ENCODE measurements at regions not wholly inside any gene's neighbourhood (a gene's known extent, or its start where the extent isn't known, plus 50 kb on each side); places are given as distances from the start of the nearest gene placed in this dataset.
"Not testable (repeated sequence)": the region's sequence is repeated elsewhere in the genome, so short reads cannot be mapped to it uniquely, and the experiment has no call there.

DNA sequence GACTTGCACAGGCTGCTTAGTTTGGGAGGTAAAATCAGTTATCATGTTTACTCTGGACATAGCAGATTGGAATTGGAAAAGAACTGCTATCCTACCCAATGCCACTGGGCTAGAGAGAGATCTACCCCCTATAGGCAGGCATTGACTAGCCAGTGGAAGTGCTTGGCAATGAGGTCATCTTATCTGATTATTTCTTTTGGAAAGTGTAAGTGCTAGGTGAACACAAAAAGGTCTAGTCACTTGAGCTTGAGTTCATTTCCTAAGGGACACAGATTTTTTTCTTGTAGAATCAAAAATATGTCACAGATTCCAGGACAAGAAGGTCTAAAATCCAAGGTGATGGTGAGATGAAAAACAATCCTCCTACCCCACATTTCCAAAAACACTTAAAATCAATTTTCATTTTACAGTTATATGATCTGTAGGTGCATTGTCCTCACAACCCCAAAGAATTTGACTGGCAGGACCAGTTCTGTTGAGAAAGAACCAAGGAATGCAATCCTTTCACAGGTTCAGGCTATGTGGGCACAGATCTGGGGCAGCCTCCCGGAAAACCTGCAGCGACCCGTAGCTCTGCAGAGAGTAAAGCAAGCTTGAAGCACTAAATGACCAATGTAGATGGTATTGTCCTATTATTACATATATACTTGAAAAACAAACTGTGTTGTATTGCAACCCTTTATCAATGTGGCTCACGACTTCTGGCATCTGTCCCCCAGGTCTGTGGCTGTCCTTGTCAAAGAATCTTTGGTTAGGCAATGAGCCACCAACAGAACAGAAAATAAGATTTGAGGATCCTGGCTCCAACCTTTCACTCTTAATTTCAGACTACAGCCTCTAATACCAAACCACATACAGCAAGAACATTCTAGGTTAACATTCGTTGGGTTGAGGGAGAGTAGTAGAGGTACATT is 67.3 kb upstream of the ADTRP start:
- FAIRE-seq, result peak; percentile 65
- Histone ChIP-seq H3K27ac (ENCODE audit: control insufficient read depth, insufficient read depth, low read length) (no peak overlapping the region), H3K9me1 (ENCODE audit: control insufficient read depth, extremely low read depth, insufficient read depth, low read length) (no peaks in the 10 kb centered on the region), H3K27me3 (ENCODE audit: control insufficient read depth, extremely low read depth, insufficient read depth, low read length) (no peaks in the 10 kb centered on the region), H3K36me3 (ENCODE audit: control insufficient read depth in 2 of 2, extremely low read depth in 1 of 2, insufficient read depth in 2 of 2, low read length in 2 of 2) (no peaks in the 10 kb centered on the region), H3K9me3 (ENCODE audit: control insufficient read depth, low read depth, low read length) (no peaks in the 10 kb centered on the region), H3K9ac (ENCODE audit: control insufficient read depth, extremely low read depth, insufficient read depth, low read length) (no peak overlapping the region), H4K20me1 (ENCODE audit: control insufficient read depth, extremely low read depth, insufficient read depth, low read length) (no peaks in the 10 kb centered on the region), H3K4me3 (ENCODE audit: control insufficient read depth in 2 of 3, extremely low read depth in 1 of 3, insufficient read depth in 2 of 3, low read depth in 1 of 3, low read length in 3 of 3) (peak overlapping the region in 1 of 3 experiments; percentile 36), H2AFZ (ENCODE audit: control insufficient read depth, low read length) (peak overlapping the region; percentile 32), H3K4me2 (ENCODE audit: control insufficient read depth, extremely low read depth, insufficient read depth, low read depth, low read length) (peak overlapping the region; percentile 65), H3K79me2 (ENCODE audit: control insufficient read depth, insufficient read depth, low read length) (no peaks in the 10 kb centered on the region), H3K4me1 (ENCODE audit: control insufficient read depth, extremely low read depth, insufficient read depth, low read length) (peaks cover 15% of the 10 kb centered on the region)
- dilution Hi-C loops (cut with MboI; ENCODE audit: extremely low pct_ligation_motif_present, low sequenced_read_pairs), result no loop called here
- TF ChIP-seq, protein P1, sequence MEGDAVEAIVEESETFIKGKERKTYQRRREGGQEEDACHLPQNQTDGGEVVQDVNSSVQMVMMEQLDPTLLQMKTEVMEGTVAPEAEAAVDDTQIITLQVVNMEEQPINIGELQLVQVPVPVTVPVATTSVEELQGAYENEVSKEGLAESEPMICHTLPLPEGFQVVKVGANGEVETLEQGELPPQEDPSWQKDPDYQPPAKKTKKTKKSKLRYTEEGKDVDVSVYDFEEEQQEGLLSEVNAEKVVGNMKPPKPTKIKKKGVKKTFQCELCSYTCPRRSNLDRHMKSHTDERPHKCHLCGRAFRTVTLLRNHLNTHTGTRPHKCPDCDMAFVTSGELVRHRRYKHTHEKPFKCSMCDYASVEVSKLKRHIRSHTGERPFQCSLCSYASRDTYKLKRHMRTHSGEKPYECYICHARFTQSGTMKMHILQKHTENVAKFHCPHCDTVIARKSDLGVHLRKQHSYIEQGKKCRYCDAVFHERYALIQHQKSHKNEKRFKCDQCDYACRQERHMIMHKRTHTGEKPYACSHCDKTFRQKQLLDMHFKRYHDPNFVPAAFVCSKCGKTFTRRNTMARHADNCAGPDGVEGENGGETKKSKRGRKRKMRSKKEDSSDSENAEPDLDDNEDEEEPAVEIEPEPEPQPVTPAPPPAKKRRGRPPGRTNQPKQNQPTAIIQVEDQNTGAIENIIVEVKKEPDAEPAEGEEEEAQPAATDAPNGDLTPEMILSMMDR (optimal IDR thresholded peaks at IDR 0.05 in 1 of 3, IDR thresholded peaks at IDR 0.05 in 1 of 3, conservative IDR thresholded peaks at IDR 0.05 in 1 of 3; ENCODE audit: extremely low read depth in 1 of 3, insufficient read depth in 2 of 3, low read length in 3 of 3), result peak in 1 of 3 experiments; percentile 13
- no peak for TF ChIP-seq EZH2 (IDR thresholded peaks at IDR 0.05; ENCODE audit: low read length)
- DNase-seq (ENCODE audit: low read depth, low spot score), result peak; percentile 46

DNA sequence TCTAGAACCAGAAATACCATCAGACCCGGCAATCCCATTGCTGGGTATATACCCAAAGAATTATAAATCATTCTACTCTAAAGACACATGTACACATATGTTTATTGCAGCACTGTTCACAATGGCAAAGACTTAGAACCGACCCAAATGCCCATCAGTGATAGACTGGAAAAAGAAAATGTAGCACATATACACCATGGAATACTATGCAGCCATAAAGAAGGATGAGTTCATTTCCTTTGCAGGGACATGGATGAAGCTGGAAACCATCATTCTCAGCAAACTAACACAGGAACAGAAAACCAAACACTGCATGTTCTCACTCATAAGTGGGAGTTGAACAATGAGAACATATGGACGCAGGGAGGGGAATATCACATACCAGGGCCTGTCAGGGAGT is 64.2 kb upstream of the ADTRP start:
- DNase-seq (ENCODE audit: low read depth, low spot score); H3K27me3 ChIP-seq (ENCODE audit: control insufficient read depth, extremely low read depth, insufficient read depth, low read length); H3K79me2 ChIP-seq (ENCODE audit: control insufficient read depth, insufficient read depth, low read length); H4K20me1 ChIP-seq (ENCODE audit: control insufficient read depth, extremely low read depth, insufficient read depth, low read length); H2AFZ ChIP-seq (ENCODE audit: control insufficient read depth, low read length); dilution Hi-C loops (cut with MboI; ENCODE audit: extremely low pct_ligation_motif_present, low sequenced_read_pairs); H3K4me2 ChIP-seq (ENCODE audit: control insufficient read depth, extremely low read depth, insufficient read depth, low read depth, low read length); H3K27ac ChIP-seq (ENCODE audit: control insufficient read depth, insufficient read depth, low read length); FAIRE-seq; H3K9ac ChIP-seq (ENCODE audit: control insufficient read depth, extremely low read depth, insufficient read depth, low read length); H3K4me3 ChIP-seq (ENCODE audit: control insufficient read depth in 2 of 3, extremely low read depth in 1 of 3, insufficient read depth in 2 of 3, low read depth in 1 of 3, low read length in 3 of 3); H3K9me3 ChIP-seq (ENCODE audit: control insufficient read depth, low read depth, low read length); H3K36me3 ChIP-seq (ENCODE audit: control insufficient read depth in 2 of 2, extremely low read depth in 1 of 2, insufficient read depth in 2 of 2, low read length in 2 of 2); H3K9me1 ChIP-seq (ENCODE audit: control insufficient read depth, extremely low read depth, insufficient read depth, low read length): not testable (repeated sequence)
- H3K4me1 ChIP-seq (ENCODE audit: control insufficient read depth, extremely low read depth, insufficient read depth, low read length), result peaks cover 15% of the 10 kb centered on the region
